Upper lobe of left lung (tissue), 6 donors: ENCODE measurements at regions not wholly inside any gene's neighbourhood (a gene's known extent, or its start where the extent isn't known, plus 50 kb on each side); places are given as distances from the start of the nearest gene placed in this dataset.
"Not testable (repeated sequence)": the region's sequence is repeated elsewhere in the genome, so short reads cannot be mapped to it uniquely, and the experiment has no call there.

Experiments
- ATAC-seq, 2 donors: fragments of 200-7000 bp; cut with Tn5 transposase; one replicate each; pipeline ENCODE4 v1.9.1; 2022; ENCODE audit warnings: mild to moderate bottlenecking in 2 of 2, moderate library complexity in 2 of 2; ENCODE audit not compliant: low FRiP score in 2 of 2
- DNase-seq, 2 donors: peaks; one replicate each; pipeline ENCODE4 v3.0.0-alpha.2; 2019 to 2020
- H3K27ac ChIP-seq, 4 donors: fragments of 200-600 bp; sonication (generic); one replicate each; pipeline ENCODE4 v1.5.1; 2016 to 2019
- H3K27me3 ChIP-seq, 4 donors: fragments of 200-600 bp; sonication (generic); one replicate each; pipeline ENCODE4 v1.5.1; 2017 to 2019
- H3K36me3 ChIP-seq, 4 donors: fragments of 200-600 bp; sonication (generic); one replicate each; pipeline ENCODE4 v1.5.1; 2016 to 2019
- H3K4me1 ChIP-seq, 4 donors: fragments of 200-600 bp; sonication (generic); one replicate each; pipeline ENCODE4 v1.5.1; 2018 to 2019
- H3K4me3 ChIP-seq, 4 donors: fragments of 200-600 bp; sonication (generic); one replicate each; pipeline ENCODE4 v1.5.1; 2017 to 2019; ENCODE audit warnings: mild to moderate bottlenecking in 2 of 4, moderate library complexity in 1 of 4
- H3K9me3 ChIP-seq, 4 donors: fragments of 200-600 bp; sonication (generic); one replicate each; pipeline ENCODE4 v1.5.1; 2018 to 2019
- CTCF ChIP-seq, 6 experiments: fragments of 450-650 bp in 4 of 6; fragments of 200-600 bp in 2 of 6; sonication (generic) in 2 of 6; IDR thresholded peaks; one replicate each; pipeline ENCODE4 v1.5.1; 2016 to 2019; ENCODE audit warnings: antibody characterized with exemption in 6 of 6
- EP300 ChIP-seq, 4 donors: sonication (generic); formaldehyde crosslinking; IDR thresholded peaks; one replicate each; pipeline ENCODE4 v1.5.1; 2017; ENCODE audit warnings: antibody characterized with exemption in 4 of 4, control low read depth in 2 of 4
- POLR2A ChIP-seq, 4 donors: fragments of 450-650 bp; IDR thresholded peaks; one replicate each; pipeline ENCODE4 v1.5.1; 2016 to 2017; ENCODE audit warnings: antibody characterized with exemption in 4 of 4, mild to moderate bottlenecking in 2 of 4
- POLR2AphosphoS5 ChIP-seq, 2 donors: sonication (generic); formaldehyde crosslinking; IDR thresholded peaks; one replicate each; pipeline ENCODE4 v1.5.1; 2017; ENCODE audit warnings: antibody characterized with exemption in 2 of 2
- WGBS, 2 donors: methylation state at CpG; one replicate each; pipeline ENCODE4 v1.1.5; 2017 to 2018; 5-methylcytosine and 5-hydroxymethylcytosine counted together
- donor health status: DM: no; HTN: no; CAD: no; lungs with moderate emphysema.
- donor health status: DM: no; HTN: yes; CAD: no; lungs with severe emphysema.

- Histone ChIP-seq H3K27me3 (no peaks in the 10 kb centered on the region), H3K4me1 (no peaks in the 10 kb centered on the region), H3K36me3 (no peaks in the 10 kb centered on the region), H3K9me3 (peaks cover 0 to 15% (median 1%) of the 10 kb centered on the region in 4 donors), H3K4me3 (no peak overlapping the region), H3K27ac (no peak overlapping the region)
- DNase-seq = no peak
- no peak for TF ChIP-seq EP300 (IDR thresholded peaks at IDR 0.05)
- no peak for TF ChIP-seq CTCF (IDR thresholded peaks at IDR 0.05)
- TF ChIP-seq POLR2AphosphoS5 (IDR thresholded peaks at IDR 0.05) = no peak
- no peak for TF ChIP-seq POLR2A (IDR thresholded peaks at IDR 0.05)
- 43 to 50% methylated on average over 1 of the region's 1 CpG for WGBS, 2 donors
- ATAC-seq = no peak
Observed at GRCh38 chr10:16030562-16030961, 170.3 kb upstream of the MINDY3 start.

DNA sequence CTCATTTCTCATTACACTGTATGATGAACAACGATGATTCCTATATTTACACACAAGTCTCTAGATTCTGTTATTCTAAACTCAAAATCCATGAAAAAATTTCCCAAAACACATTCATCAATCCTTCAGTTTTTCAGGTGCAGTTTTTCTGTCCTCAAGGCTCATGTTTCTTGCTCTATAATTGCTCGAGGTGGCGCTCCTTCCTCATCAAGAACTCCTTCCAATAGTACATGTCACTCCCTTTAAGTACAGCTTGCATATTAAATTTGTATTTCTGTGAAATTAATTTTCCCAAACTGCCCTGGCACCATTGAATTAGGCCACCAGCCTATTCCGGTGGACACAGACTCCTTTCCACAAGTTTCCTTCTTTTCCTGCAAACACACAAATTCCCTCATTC, 188.7 kb upstream of the MINDY3 start:
- no peaks in the 10 kb centered on the region for H3K27me3 ChIP-seq
- 88 to 89% methylated on average over 4 of the region's 4 CpGs for WGBS, 2 donors

GRCh38 chr10:16049782-16050181, 189.5 kb upstream of the MINDY3 start:
- no peak for ATAC-seq
- H3K36me3 ChIP-seq = no peaks in the 10 kb centered on the region
- no peaks in the 10 kb centered on the region for H3K4me1 ChIP-seq
- 68 to 70% methylated on average over 7 of the region's 7 CpGs for WGBS, 2 donors
- no peak for DNase-seq
- TF ChIP-seq EP300 (IDR thresholded peaks at IDR 0.05) = no peak
- TF ChIP-seq POLR2AphosphoS5 (IDR thresholded peaks at IDR 0.05) = no peak
- no peak for TF ChIP-seq CTCF (IDR thresholded peaks at IDR 0.05)
- TF ChIP-seq POLR2A (IDR thresholded peaks at IDR 0.05) = no peak
- H3K4me3 ChIP-seq = no peak overlapping the region
- H3K27me3 ChIP-seq = no peaks in the 10 kb centered on the region
- no peak overlapping the region for H3K27ac ChIP-seq
- H3K9me3 ChIP-seq = no peaks in the 10 kb centered on the region

More for the DNA sequence above, 188.7 kb upstream of the MINDY3 start:
- Histone ChIP-seq H3K36me3 (no peaks in the 10 kb centered on the region), H3K9me3 (no peaks in the 10 kb centered on the region), H3K27ac (no peak overlapping the region), H3K4me1 (no peaks in the 10 kb centered on the region), H3K4me3 (no peak overlapping the region)
- no peak for DNase-seq
- no peak for TF ChIP-seq POLR2AphosphoS5 (IDR thresholded peaks at IDR 0.05)
- TF ChIP-seq CTCF (IDR thresholded peaks at IDR 0.05) = no peak
- TF ChIP-seq EP300 (IDR thresholded peaks at IDR 0.05) = no peak
- no peak for TF ChIP-seq POLR2A (IDR thresholded peaks at IDR 0.05)
- no peak for ATAC-seq

GRCh38 chr10:16063350-16063749, 203.0 kb upstream of the MINDY3 start:
- no peak for ATAC-seq
- WGBS, 2 donors = 8 to 33% methylated on average over 1 of the region's 1 CpG
- Histone ChIP-seq H3K4me3 (no peak overlapping the region), H3K4me1 (no peaks in the 10 kb centered on the region), H3K36me3 (no peaks in the 10 kb centered on the region), H3K27me3 (no peaks in the 10 kb centered on the region), H3K9me3 (no peaks in the 10 kb centered on the region), H3K27ac (no peak overlapping the region)
- no peak for DNase-seq
- no peak for TF ChIP-seq POLR2A (IDR thresholded peaks at IDR 0.05)
- TF ChIP-seq POLR2AphosphoS5 (IDR thresholded peaks at IDR 0.05) = no peak
- no peak for TF ChIP-seq EP300 (IDR thresholded peaks at IDR 0.05)
- TF ChIP-seq CTCF (IDR thresholded peaks at IDR 0.05) = no peak

- not testable (repeated sequence) for H3K4me3 ChIP-seq, H3K4me1 ChIP-seq, ATAC-seq, H3K27ac ChIP-seq, DNase-seq, H3K27me3 ChIP-seq, H3K9me3 ChIP-seq, H3K36me3 ChIP-seq
- WGBS, 2 donors = 95% methylated on average over 2 of the region's 2 CpGs
Observed at GRCh38 chr10:16083551-16083950, 223.2 kb upstream of the MINDY3 start.
